Naive thymus-derived CD4-positive, alpha-beta T cell (primary cell): ENCODE measurements at regions not wholly inside any gene's neighbourhood (a gene's known extent, or its start where the extent isn't known, plus 50 kb on each side); places are given as distances from the start of the nearest gene placed in this dataset.

ENCODE experiments used
- ATAC-seq: fragments of 150-1000 bp; cut with Tn5 transposase; 2 replicates; pipeline ENCODE4 v1.10.0; 2021; ENCODE audit warnings: mild to moderate bottlenecking, moderate library complexity
- CTCF ChIA-PET: fragments of 350-600 bp; sonication (Branson Sonifier 250); formaldehyde crosslinking; loops from one replicate; lab custom pipeline; 2021; ENCODE audit warnings: antibody characterized with exemption; lab: Charles Lee
- POLR2A ChIA-PET: fragments of 350-600 bp; sonication (Branson Sonifier 250); formaldehyde crosslinking; loops from one replicate; lab custom pipeline; 2021; ENCODE audit warnings: antibody characterized with exemption, inconsistent platforms; lab: Charles Lee
- DNase-seq, 9 donors: peaks; one replicate each; pipeline versions ENCODE4 v3.0.0 to v3.0.0-alpha.2; 2020 to 2022; ENCODE audit warnings: mixed read lengths in 1 of 9
- H3K27ac ChIP-seq: one replicate; pipeline ENCODE4 v1.7.0; 2013; ENCODE audit warnings: mild to moderate bottlenecking, low read depth, low read length, moderate library complexity
- H3K27me3 ChIP-seq, 2 donors: one replicate each; pipeline ENCODE4 v1.7.0; 2013; ENCODE audit warnings: low read length in 2 of 2, mild to moderate bottlenecking in 2 of 2, moderate library complexity in 2 of 2; ENCODE audit not compliant: control insufficient read depth in 2 of 2, insufficient read depth in 2 of 2
- H3K36me3 ChIP-seq, 3 experiments: 1 replicate in 2 of 3; 2 replicates in 1 of 3; pipeline ENCODE4 v1.7.0; 2013; ENCODE audit warnings: low read length in 3 of 3, mild to moderate bottlenecking in 3 of 3, moderate library complexity in 1 of 3; ENCODE audit not compliant: insufficient read depth in 3 of 3, control insufficient read depth in 2 of 3
- H3K4me1 ChIP-seq, 2 donors: one replicate each; pipeline ENCODE4 v1.7.0; 2013; ENCODE audit warnings: low read length in 2 of 2, mild to moderate bottlenecking in 2 of 2, moderate library complexity in 1 of 2; ENCODE audit not compliant: control insufficient read depth in 2 of 2, insufficient read depth in 2 of 2
- H3K4me3 ChIP-seq: 2 replicates; pipeline ENCODE4 v1.7.0; 2013; ENCODE audit warnings: mild to moderate bottlenecking, low read length
- H3K9me3 ChIP-seq, 3 experiments: 1 replicate in 2 of 3; 2 replicates in 1 of 3; pipeline ENCODE4 v1.7.0; 2013; ENCODE audit warnings: low read length in 3 of 3; ENCODE audit not compliant: control insufficient read depth in 2 of 3
- H3K27ac Mint-ChIP-seq, 9 donors: one replicate each; pipeline ENCODE4 v1.8.0; 2020 to 2022; ENCODE audit warnings: mixed read lengths in 9 of 9, mild to moderate bottlenecking in 8 of 9, moderate library complexity in 5 of 9, inconsistent platforms in 2 of 9
- H3K27me3 Mint-ChIP-seq, 5 donors: one replicate each; pipeline ENCODE4 v1.8.0; 2021 to 2022; ENCODE audit warnings: mixed read lengths in 5 of 5, mild to moderate bottlenecking in 1 of 5
- H3K36me3 Mint-ChIP-seq, 5 donors: one replicate each; pipeline ENCODE4 v1.8.0; 2020 to 2022; ENCODE audit warnings: mixed read lengths in 5 of 5, mild to moderate bottlenecking in 3 of 5, inconsistent platforms in 1 of 5
- H3K4me1 Mint-ChIP-seq, 7 donors: one replicate each; pipeline ENCODE4 v1.8.0; 2020 to 2022; ENCODE audit warnings: mixed read lengths in 7 of 7, mild to moderate bottlenecking in 3 of 7, inconsistent platforms in 1 of 7
- H3K4me3 Mint-ChIP-seq, 10 donors: one replicate each; pipeline ENCODE4 v1.8.0; 2020 to 2022; ENCODE audit warnings: mild to moderate bottlenecking in 10 of 10, mixed read lengths in 10 of 10, moderate library complexity in 6 of 10, inconsistent platforms in 2 of 10
- H3K9me3 Mint-ChIP-seq, 11 donors: one replicate each; pipeline ENCODE4 v1.8.0; 2020 to 2022; ENCODE audit warnings: mixed read lengths in 11 of 11, mild to moderate bottlenecking in 4 of 11, inconsistent platforms in 1 of 11, moderate library complexity in 1 of 11
- intact Hi-C, 2 donors: fragments of 100-400 bp; cut with micrococcal nuclease; formaldehyde crosslinking; loops; one replicate each; pipeline ENCODE4 v1.15.1; 2023

- Mint-ChIP-seq H3K36me3 (peaks cover 0 to 4% (median 0%) of the 10 kb centered on the region in 5 donors), H3K4me1 (no peaks in the 10 kb centered on the region), H3K4me3 (no peak overlapping the region), H3K27ac (no peak overlapping the region), H3K27me3 (no peaks in the 10 kb centered on the region), H3K9me3 (peaks cover 4 to 67% (median 27%) of the 10 kb centered on the region in 11 donors)
- Histone ChIP-seq H3K27ac (no peak overlapping the region), H3K27me3 (no peaks in the 10 kb centered on the region), H3K4me1 (no peaks in the 10 kb centered on the region), H3K36me3 (no peaks in the 10 kb centered on the region), H3K4me3 (no peak overlapping the region), H3K9me3 (peaks cover 0 to 5% (median 0%) of the 10 kb centered on the region in 3 experiments)
- no peak for ATAC-seq
- DNase-seq, result no peak
- intact Hi-C loops, result no loop called here
- ChIA-PET CTCF (no interaction called here), POLR2A (interaction anchor here (0.6 kb wide), 1 partner anchor 11 kb away, joined by 3 read pairs; no protein-coding TSS in a partner anchor)
Observed at GRCh38 chr4:35952751-35953150, 291.6 kb downstream of the ARAP2 start.

GRCh38 chr4:35963383-35963782 is 280.9 kb downstream of the ARAP2 start:
- Mint-ChIP-seq H3K9me3 (peaks cover 0 to 6% (median 0%) of the 10 kb centered on the region in 11 donors), H3K36me3 (no peaks in the 10 kb centered on the region), H3K4me1 (no peaks in the 10 kb centered on the region), H3K27ac (no peak overlapping the region), H3K4me3 (no peak overlapping the region), H3K27me3 (no peaks in the 10 kb centered on the region)
- intact Hi-C loops, result no loop called here
- ChIA-PET POLR2A (no interaction called here), CTCF (no interaction called here)
- Histone ChIP-seq H3K36me3 (no peaks in the 10 kb centered on the region), H3K27ac (no peak overlapping the region), H3K27me3 (no peaks in the 10 kb centered on the region), H3K4me1 (no peaks in the 10 kb centered on the region), H3K9me3 (no peaks in the 10 kb centered on the region), H3K4me3 (no peak overlapping the region)
- no peak for DNase-seq
- ATAC-seq, result no peak

GRCh38 chr4:35963974-35964515 is 280.3 kb downstream of the ARAP2 start:
- H3K4me1 Mint-ChIP-seq, result no peaks in the 10 kb centered on the region
- ChIA-PET POLR2A (no interaction called here), CTCF (no interaction called here)
- no peak overlapping the region for H3K4me3 Mint-ChIP-seq
- Histone ChIP-seq H3K4me3 (no peak overlapping the region), H3K36me3 (no peaks in the 10 kb centered on the region), H3K4me1 (no peaks in the 10 kb centered on the region), H3K27me3 (no peaks in the 10 kb centered on the region), H3K9me3 (no peaks in the 10 kb centered on the region), H3K27ac (no peak overlapping the region)
- H3K9me3 Mint-ChIP-seq, result peaks cover 0 to 6% (median 0%) of the 10 kb centered on the region in 11 donors
- no peak for DNase-seq
- H3K36me3 Mint-ChIP-seq, result no peaks in the 10 kb centered on the region
- ATAC-seq, result no peak
- no peak overlapping the region for H3K27ac Mint-ChIP-seq
- no peaks in the 10 kb centered on the region for H3K27me3 Mint-ChIP-seq
- intact Hi-C loops, result no loop called here

GRCh38 chr4:35965300-35965699 is 279.0 kb downstream of the ARAP2 start:
- no peaks in the 10 kb centered on the region for H3K9me3 Mint-ChIP-seq
- H3K4me1 ChIP-seq, result no peaks in the 10 kb centered on the region
- ATAC-seq, result no peak
- H3K36me3 Mint-ChIP-seq, result no peaks in the 10 kb centered on the region
- no peak overlapping the region for H3K27ac ChIP-seq
- no peak overlapping the region for H3K4me3 ChIP-seq
- H3K27me3 ChIP-seq, result no peaks in the 10 kb centered on the region
- H3K27ac Mint-ChIP-seq, result no peak overlapping the region
- POLR2A ChIA-PET, result interaction anchor here (0.9 kb wide), 1 partner anchor 9 kb away, joined by 3 read pairs; no protein-coding TSS in a partner anchor
- no peaks in the 10 kb centered on the region for H3K36me3 ChIP-seq
- intact Hi-C loops, result no loop called here
- CTCF ChIA-PET, result no interaction called here
- H3K27me3 Mint-ChIP-seq, result no peaks in the 10 kb centered on the region
- no peaks in the 10 kb centered on the region for H3K4me1 Mint-ChIP-seq
- no peak overlapping the region for H3K4me3 Mint-ChIP-seq
- no peaks in the 10 kb centered on the region for H3K9me3 ChIP-seq
- no peak for DNase-seq

- no peaks in the 10 kb centered on the region for H3K36me3 ChIP-seq
- H3K27ac ChIP-seq, result no peak overlapping the region
- Mint-ChIP-seq H3K27me3 (no peaks in the 10 kb centered on the region), H3K36me3 (no peaks in the 10 kb centered on the region), H3K27ac (no peak overlapping the region), H3K4me3 (no peak overlapping the region), H3K4me1 (no peaks in the 10 kb centered on the region), H3K9me3 (no peaks in the 10 kb centered on the region)
- no peak for DNase-seq
- CTCF ChIA-PET, result no interaction called here
- intact Hi-C loops, result no loop called here
- no peaks in the 10 kb centered on the region for H3K4me1 ChIP-seq
- no peak overlapping the region for H3K4me3 ChIP-seq
- no peaks in the 10 kb centered on the region for H3K9me3 ChIP-seq
- H3K27me3 ChIP-seq, result no peaks in the 10 kb centered on the region
- POLR2A ChIA-PET, result no interaction called here
- ATAC-seq, result no peak
Observed at GRCh38 chr4:35966566-35966965, 277.7 kb downstream of the ARAP2 start.

- no peaks in the 10 kb centered on the region for H3K36me3 ChIP-seq
- no peaks in the 10 kb centered on the region for H3K36me3 Mint-ChIP-seq
- H3K27ac ChIP-seq, result no peak overlapping the region
- H3K27me3 ChIP-seq, result no peaks in the 10 kb centered on the region
- ATAC-seq (no peak), DNase-seq (no peak)
- no peaks in the 10 kb centered on the region for H3K9me3 ChIP-seq
- H3K9me3 Mint-ChIP-seq, result no peaks in the 10 kb centered on the region
- POLR2A ChIA-PET, result no interaction called here
- no peaks in the 10 kb centered on the region for H3K4me1 Mint-ChIP-seq
- intact Hi-C loops, result no loop called here
- H3K4me3 ChIP-seq, result no peak overlapping the region
- H3K4me3 Mint-ChIP-seq, result no peak overlapping the region
- CTCF ChIA-PET, result no interaction called here
- no peaks in the 10 kb centered on the region for H3K4me1 ChIP-seq
- no peak overlapping the region for H3K27ac Mint-ChIP-seq
- H3K27me3 Mint-ChIP-seq, result peaks cover 0 to 4% (median 0%) of the 10 kb centered on the region in 5 donors
Observed at GRCh38 chr4:35970366-35970960, 273.9 kb downstream of the ARAP2 start.

GRCh38 chr4:35972814-35973213 is 271.5 kb downstream of the ARAP2 start:
- no peaks in the 10 kb centered on the region for H3K36me3 ChIP-seq
- no peak for ATAC-seq
- Mint-ChIP-seq H3K36me3 (no peaks in the 10 kb centered on the region), H3K27me3 (peaks cover 0 to 4% (median 0%) of the 10 kb centered on the region in 5 donors), H3K27ac (no peak overlapping the region), H3K9me3 (no peaks in the 10 kb centered on the region), H3K4me3 (no peak overlapping the region), H3K4me1 (peaks cover 0 to 8% (median 0%) of the 10 kb centered on the region in 7 donors)
- POLR2A ChIA-PET, result no interaction called here
- H3K4me3 ChIP-seq, result no peak overlapping the region
- H3K27me3 ChIP-seq, result no peaks in the 10 kb centered on the region
- DNase-seq, result no peak
- H3K27ac ChIP-seq, result no peak overlapping the region
- intact Hi-C loops, result no loop called here
- H3K4me1 ChIP-seq, result no peaks in the 10 kb centered on the region
- CTCF ChIA-PET, result no interaction called here
- no peaks in the 10 kb centered on the region for H3K9me3 ChIP-seq
